ENCODE measurements at regions not wholly inside any gene's neighbourhood (a gene's known extent, or its start where the extent isn't known, plus 50 kb on each side); places are given as distances from the start of the nearest gene placed in this dataset.
"Not testable (repeated sequence)": the region's sequence is repeated elsewhere in the genome, so short reads cannot be mapped to it uniquely, and the experiment has no call there.

- Histone ChIP-seq H3K36me3 (ENCODE audit: control insufficient read depth, insufficient read depth, low read length) (no peaks in the 10 kb centered on the region), H3K4me3 (ENCODE audit: low read depth, low read length) (no peak overlapping the region), H3K9me3 (ENCODE audit: control insufficient read depth, insufficient read depth, low read length) (no peaks in the 10 kb centered on the region), H3K4me1 (ENCODE audit: control insufficient read depth, insufficient read depth, low read length) (peaks cover 2% of the 10 kb centered on the region), H3K9ac (ENCODE audit: low read depth, low read length) (no peak overlapping the region), H3K27me3 (ENCODE audit: control insufficient read depth, insufficient read depth, low read length) (no peaks in the 10 kb centered on the region)
Observed at GRCh38 chr2:236642584-236643291, 73.1 kb downstream of the ACKR3 start.

GRCh38 chr2:236643480-236643879, 73.9 kb downstream of the ACKR3 start:
- H3K9ac ChIP-seq (ENCODE audit: low read depth, low read length), result no peak overlapping the region
- no peaks in the 10 kb centered on the region for H3K36me3 ChIP-seq (ENCODE audit: control insufficient read depth, insufficient read depth, low read length)
- no peak overlapping the region for H3K4me3 ChIP-seq (ENCODE audit: low read depth, low read length)
- H3K27me3 ChIP-seq (ENCODE audit: control insufficient read depth, insufficient read depth, low read length), result no peaks in the 10 kb centered on the region
- H3K9me3 ChIP-seq (ENCODE audit: control insufficient read depth, insufficient read depth, low read length), result no peaks in the 10 kb centered on the region
- peaks cover 2% of the 10 kb centered on the region for H3K4me1 ChIP-seq (ENCODE audit: control insufficient read depth, insufficient read depth, low read length)

- Histone ChIP-seq H3K27me3 (ENCODE audit: control insufficient read depth, insufficient read depth, low read length) (no peaks in the 10 kb centered on the region), H3K9me3 (ENCODE audit: control insufficient read depth, insufficient read depth, low read length) (no peaks in the 10 kb centered on the region), H3K36me3 (ENCODE audit: control insufficient read depth, insufficient read depth, low read length) (no peaks in the 10 kb centered on the region)
Observed at GRCh38 chr2:236644067-236644466, 74.4 kb downstream of the ACKR3 start.

DNA sequence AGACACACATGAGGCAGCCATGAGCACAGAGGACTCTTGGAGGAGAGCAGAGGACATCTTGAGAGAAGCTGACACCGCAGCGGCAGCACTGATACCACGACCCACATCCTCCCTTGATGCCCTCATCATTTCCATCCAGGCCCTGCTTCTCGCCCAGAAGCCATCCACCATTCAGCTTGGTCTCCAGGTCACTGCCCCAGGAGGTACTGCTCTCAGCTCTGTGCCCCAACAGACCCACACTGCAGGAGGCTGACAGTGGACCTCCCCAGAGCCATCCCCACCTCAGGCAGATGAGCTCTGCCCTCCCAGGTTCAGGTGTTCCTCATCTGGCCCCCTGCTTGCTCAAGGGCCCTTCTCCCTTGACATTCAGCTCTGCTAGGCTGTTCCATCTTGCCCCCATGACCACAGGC, 74.9 kb downstream of the ACKR3 start:
- Histone ChIP-seq H3K36me3 (ENCODE audit: control insufficient read depth, insufficient read depth, low read length) (no peaks in the 10 kb centered on the region), H3K27me3 (ENCODE audit: control insufficient read depth, insufficient read depth, low read length) (no peaks in the 10 kb centered on the region), H3K9me3 (ENCODE audit: control insufficient read depth, insufficient read depth, low read length) (no peaks in the 10 kb centered on the region), H3K4me3 (ENCODE audit: low read depth, low read length) (no peak overlapping the region), H3K4me1 (ENCODE audit: control insufficient read depth, insufficient read depth, low read length) (peaks cover 2% of the 10 kb centered on the region), H3K9ac (ENCODE audit: low read depth, low read length) (no peak overlapping the region)

More at GRCh38 chr2:236644067-236644466, 74.4 kb downstream of the ACKR3 start:
- H3K4me3 ChIP-seq (ENCODE audit: low read depth, low read length), result no peak overlapping the region
- no peak overlapping the region for H3K9ac ChIP-seq (ENCODE audit: low read depth, low read length)
- H3K4me1 ChIP-seq (ENCODE audit: control insufficient read depth, insufficient read depth, low read length), result peaks cover 2% of the 10 kb centered on the region

DNA sequence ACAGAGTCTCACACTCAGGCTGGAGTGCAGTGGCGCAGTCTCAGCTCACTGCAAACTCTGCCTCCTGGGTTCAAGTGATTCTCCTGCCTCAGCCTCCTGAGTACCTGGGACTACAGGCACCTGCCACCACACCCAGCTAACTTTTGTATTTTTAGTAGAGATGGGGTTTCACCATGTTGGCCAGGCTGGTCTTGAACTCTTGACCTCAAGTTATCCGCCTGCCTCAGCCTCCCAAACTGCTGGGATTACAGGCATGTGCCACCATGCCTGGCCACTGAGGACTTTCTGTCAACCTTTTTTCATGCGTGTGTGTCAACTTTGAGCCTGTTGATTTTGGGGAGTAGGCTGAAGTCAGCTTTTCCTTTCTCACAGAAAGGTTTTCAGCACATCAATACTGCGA, 75.5 kb downstream of the ACKR3 start:
- H3K36me3 ChIP-seq (ENCODE audit: control insufficient read depth, insufficient read depth, low read length); H3K9me3 ChIP-seq (ENCODE audit: control insufficient read depth, insufficient read depth, low read length); H3K9ac ChIP-seq (ENCODE audit: low read depth, low read length); H3K4me3 ChIP-seq (ENCODE audit: low read depth, low read length); H3K4me1 ChIP-seq (ENCODE audit: control insufficient read depth, insufficient read depth, low read length); H3K27me3 ChIP-seq (ENCODE audit: control insufficient read depth, insufficient read depth, low read length): not testable (repeated sequence)

DNA sequence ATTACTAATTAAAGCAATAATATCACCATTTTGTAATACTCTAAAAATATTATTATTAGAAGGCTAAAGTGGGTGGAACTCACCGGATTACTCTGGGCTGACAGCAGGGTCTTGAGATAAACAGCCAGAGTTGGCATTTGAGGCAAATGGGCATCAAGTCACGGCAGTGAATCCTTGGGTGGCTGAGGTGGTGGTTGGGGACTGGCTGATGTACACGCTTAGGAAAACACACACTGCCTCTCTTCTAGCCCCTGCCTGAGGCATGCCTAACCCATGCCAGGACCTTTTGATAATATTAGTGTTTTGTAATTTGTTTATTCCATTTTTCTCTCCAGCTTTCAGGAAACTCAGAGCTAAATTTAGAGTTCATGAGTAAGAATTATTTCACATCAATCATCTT, 76.8 kb downstream of the ACKR3 start:
- no peaks in the 10 kb centered on the region for H3K36me3 ChIP-seq (ENCODE audit: control insufficient read depth, insufficient read depth, low read length)

GRCh38 chr2:236646871-236647270, 77.2 kb downstream of the ACKR3 start:
- no peak overlapping the region for H3K4me3 ChIP-seq (ENCODE audit: low read depth, low read length)
- peaks cover 2% of the 10 kb centered on the region for H3K4me1 ChIP-seq (ENCODE audit: control insufficient read depth, insufficient read depth, low read length)
- no peaks in the 10 kb centered on the region for H3K27me3 ChIP-seq (ENCODE audit: control insufficient read depth, insufficient read depth, low read length)
- H3K9me3 ChIP-seq (ENCODE audit: control insufficient read depth, insufficient read depth, low read length), result no peaks in the 10 kb centered on the region
- no peaks in the 10 kb centered on the region for H3K36me3 ChIP-seq (ENCODE audit: control insufficient read depth, insufficient read depth, low read length)
- H3K9ac ChIP-seq (ENCODE audit: low read depth, low read length), result no peak overlapping the region

More for the DNA sequence above, 76.8 kb downstream of the ACKR3 start:
- Histone ChIP-seq H3K4me1 (ENCODE audit: control insufficient read depth, insufficient read depth, low read length) (peaks cover 2% of the 10 kb centered on the region), H3K9me3 (ENCODE audit: control insufficient read depth, insufficient read depth, low read length) (no peaks in the 10 kb centered on the region), H3K4me3 (ENCODE audit: low read depth, low read length) (no peak overlapping the region), H3K9ac (ENCODE audit: low read depth, low read length) (no peak overlapping the region), H3K27me3 (ENCODE audit: control insufficient read depth, insufficient read depth, low read length) (no peaks in the 10 kb centered on the region)

DNA sequence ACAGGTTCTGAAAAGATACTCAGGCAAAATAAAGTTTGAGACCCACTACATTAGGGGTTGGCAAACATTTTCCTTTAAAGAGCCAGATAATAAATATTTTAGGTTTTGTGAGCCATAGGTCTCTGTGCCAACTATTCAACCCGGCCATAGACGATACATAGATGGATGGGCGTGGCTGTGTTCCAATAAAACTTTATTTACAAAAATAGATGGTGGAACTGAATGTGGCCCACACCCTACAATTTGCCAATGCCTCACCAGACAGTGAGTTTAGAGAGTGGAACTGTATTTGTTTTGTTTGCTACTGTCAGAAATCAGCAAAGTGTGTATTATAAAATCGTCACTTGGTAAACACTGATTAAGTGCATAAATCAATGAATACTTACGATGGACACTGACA, 78.0 kb downstream of the ACKR3 start:
- H3K4me3 ChIP-seq (ENCODE audit: low read depth, low read length), result no peak overlapping the region
- H3K36me3 ChIP-seq (ENCODE audit: control insufficient read depth, insufficient read depth, low read length), result no peaks in the 10 kb centered on the region
- H3K27me3 ChIP-seq (ENCODE audit: control insufficient read depth, insufficient read depth, low read length), result no peaks in the 10 kb centered on the region
- peaks cover under 1% of the 10 kb centered on the region for H3K4me1 ChIP-seq (ENCODE audit: control insufficient read depth, insufficient read depth, low read length)
- no peak overlapping the region for H3K9ac ChIP-seq (ENCODE audit: low read depth, low read length)
- H3K9me3 ChIP-seq (ENCODE audit: control insufficient read depth, insufficient read depth, low read length), result no peaks in the 10 kb centered on the region

DNA sequence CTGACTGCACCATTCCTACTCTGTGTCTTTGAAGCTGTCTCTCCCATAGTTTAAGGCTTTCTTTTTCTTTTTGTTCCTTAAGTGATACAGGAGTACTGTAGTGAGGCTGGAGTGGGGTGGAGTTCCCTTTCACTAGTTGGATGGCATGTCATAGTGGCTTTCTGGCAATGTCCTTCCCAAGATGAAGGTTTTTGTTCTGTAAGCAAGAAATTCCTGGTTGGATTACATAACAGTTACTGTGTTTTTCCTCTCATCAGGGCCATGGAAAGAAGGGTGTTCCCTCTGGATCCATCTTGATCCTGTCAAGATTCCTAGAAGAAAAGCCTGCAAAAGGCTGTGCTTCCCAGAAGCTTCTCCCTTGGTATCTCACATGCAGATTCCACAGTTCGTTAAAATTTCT, 84.2 kb downstream of the ACKR3 start:
- Histone ChIP-seq H3K27me3 (ENCODE audit: control insufficient read depth, insufficient read depth, low read length) (no peaks in the 10 kb centered on the region), H3K4me1 (ENCODE audit: control insufficient read depth, insufficient read depth, low read length) (no peaks in the 10 kb centered on the region), H3K9ac (ENCODE audit: low read depth, low read length) (no peak overlapping the region), H3K4me3 (ENCODE audit: low read depth, low read length) (no peak overlapping the region), H3K36me3 (ENCODE audit: control insufficient read depth, insufficient read depth, low read length) (no peaks in the 10 kb centered on the region), H3K9me3 (ENCODE audit: control insufficient read depth, insufficient read depth, low read length) (no peaks in the 10 kb centered on the region)

- H3K4me1 ChIP-seq (ENCODE audit: control insufficient read depth, insufficient read depth, low read length), result no peaks in the 10 kb centered on the region
- H3K36me3 ChIP-seq (ENCODE audit: control insufficient read depth, insufficient read depth, low read length), result no peaks in the 10 kb centered on the region
- H3K9ac ChIP-seq (ENCODE audit: low read depth, low read length), result no peak overlapping the region
- no peaks in the 10 kb centered on the region for H3K27me3 ChIP-seq (ENCODE audit: control insufficient read depth, insufficient read depth, low read length)
- H3K9me3 ChIP-seq (ENCODE audit: control insufficient read depth, insufficient read depth, low read length), result no peaks in the 10 kb centered on the region
- H3K4me3 ChIP-seq (ENCODE audit: low read depth, low read length), result no peak overlapping the region
Observed at GRCh38 chr2:236654496-236654895, 84.9 kb downstream of the ACKR3 start.

- Histone ChIP-seq H3K4me3 (ENCODE audit: low read depth, low read length) (no peak overlapping the region), H3K27me3 (ENCODE audit: control insufficient read depth, insufficient read depth, low read length) (no peaks in the 10 kb centered on the region), H3K9ac (ENCODE audit: low read depth, low read length) (no peak overlapping the region), H3K4me1 (ENCODE audit: control insufficient read depth, insufficient read depth, low read length) (peaks cover 6% of the 10 kb centered on the region), H3K9me3 (ENCODE audit: control insufficient read depth, insufficient read depth, low read length) (no peaks in the 10 kb centered on the region), H3K36me3 (ENCODE audit: control insufficient read depth, insufficient read depth, low read length) (no peaks in the 10 kb centered on the region)
Observed at GRCh38 chr2:236656166-236656565, 86.5 kb downstream of the ACKR3 start.

GRCh38 chr2:236656721-236657120, 87.1 kb downstream of the ACKR3 start:
- no peaks in the 10 kb centered on the region for H3K9me3 ChIP-seq (ENCODE audit: control insufficient read depth, insufficient read depth, low read length)
- no peaks in the 10 kb centered on the region for H3K27me3 ChIP-seq (ENCODE audit: control insufficient read depth, insufficient read depth, low read length)
- H3K9ac ChIP-seq (ENCODE audit: low read depth, low read length), result no peak overlapping the region
- no peaks in the 10 kb centered on the region for H3K36me3 ChIP-seq (ENCODE audit: control insufficient read depth, insufficient read depth, low read length)
- peaks cover 10% of the 10 kb centered on the region for H3K4me1 ChIP-seq (ENCODE audit: control insufficient read depth, insufficient read depth, low read length)
- H3K4me3 ChIP-seq (ENCODE audit: low read depth, low read length), result no peak overlapping the region
